GM18511 (cell line): ENCODE measurements at regions not wholly inside any gene's neighbourhood (a gene's known extent, or its start where the extent isn't known, plus 50 kb on each side); places are given as distances from the start of the nearest gene placed in this dataset.
"Not testable (repeated sequence)": the region's sequence is repeated elsewhere in the genome, so short reads cannot be mapped to it uniquely, and the experiment has no call there.

ENCODE experiments used
- ATAC-seq: cut with Tn5 transposase; IDR thresholded peaks from one replicate; pipeline ENCODE4 v1.9.1; 2021; ENCODE audit warnings: mild to moderate bottlenecking, moderate library complexity; ENCODE audit not compliant: unreplicated experiment

DNA sequence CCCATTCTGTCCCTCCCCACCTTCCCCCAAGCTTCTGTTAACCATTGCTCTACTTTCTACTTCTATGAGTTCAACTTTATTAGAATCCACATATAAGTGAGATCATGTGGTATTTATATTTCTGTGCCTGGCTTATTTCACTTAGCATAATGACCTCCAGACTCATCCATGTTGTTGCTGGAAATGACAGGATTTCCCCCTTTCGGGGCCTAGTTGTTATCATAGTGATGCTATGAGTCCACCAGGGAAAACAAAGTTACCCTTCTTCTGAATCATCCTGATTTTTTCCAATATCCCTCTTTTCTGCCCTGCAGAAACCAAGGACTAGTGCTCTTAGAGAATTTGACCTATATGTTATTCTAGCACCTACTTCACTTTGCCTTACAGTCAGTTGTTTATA is 53.2 kb upstream of the TERB2 start:
- ATAC-seq: not testable (repeated sequence)

DNA sequence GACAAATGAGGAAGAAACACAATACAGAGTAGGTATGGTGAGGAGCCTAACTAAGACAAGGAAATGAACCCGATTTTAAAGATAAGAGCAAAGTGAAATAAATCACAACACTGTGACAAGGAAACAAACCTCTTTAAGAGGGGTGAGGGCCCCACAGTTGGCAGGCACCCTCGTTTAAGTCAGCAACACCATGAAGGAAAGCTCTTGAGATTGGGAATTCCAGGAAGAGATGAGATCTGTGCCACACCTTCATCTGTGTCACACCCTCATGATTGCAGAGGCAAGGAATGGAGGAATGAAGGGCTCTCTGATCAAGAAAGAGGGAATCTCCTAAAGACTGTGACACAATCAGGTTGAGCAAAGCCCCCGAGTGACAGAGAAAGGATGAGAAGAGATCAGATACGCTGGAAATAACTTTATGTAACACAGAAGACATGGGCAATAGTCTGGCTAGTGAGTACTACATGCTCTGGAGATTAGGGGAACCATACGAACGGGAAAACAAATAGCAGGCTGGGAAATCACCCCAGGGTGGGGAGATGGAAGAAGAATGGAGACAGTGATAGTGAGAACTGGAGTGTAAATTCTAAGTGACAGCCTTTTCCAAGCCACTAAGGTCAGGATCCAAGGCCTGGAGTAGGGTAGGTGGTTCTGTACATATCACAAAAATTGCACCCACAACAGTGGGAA is 51.7 kb upstream of the TERB2 start:
- not testable (repeated sequence) for ATAC-seq
